Skeletal muscle cell (primary cell): ENCODE measurements at regions not wholly inside any gene's neighbourhood (a gene's known extent, or its start where the extent isn't known, plus 50 kb on each side); places are given as distances from the start of the nearest gene placed in this dataset.
A peak's percentile ranks its signal among the peaks of the same experiment; 100 is the strongest.
"Not testable (repeated sequence)": the region's sequence is repeated elsewhere in the genome, so short reads cannot be mapped to it uniquely, and the experiment has no call there.

Experiments
- DNase-seq: peaks from one replicate; pipeline ENCODE4 v3.0.0-alpha.2; 2010; ENCODE audit warnings: low read depth
- H3K4me3 ChIP-seq: 2 replicates; pipeline ENCODE4 v1.5.1; 2011; ENCODE audit warnings: low read depth, mild to moderate bottlenecking, control low read depth, low read length, moderate library complexity

GRCh38 chr6:94144807-94145206, 725.4 kb upstream of the EPHA7 start:
- no peak for DNase-seq
- no peak overlapping the region for H3K4me3 ChIP-seq

GRCh38 chr6:94137178-94137577, 717.8 kb upstream of the EPHA7 start:
- not testable (repeated sequence) for DNase-seq, H3K4me3 ChIP-seq

- no peak overlapping the region for H3K4me3 ChIP-seq
- no peak for DNase-seq
These were observed 713.7 kb upstream of the EPHA7 start for GRCh38 chr6:94133106-94133505.

- H3K4me3 ChIP-seq, result no peak overlapping the region
- DNase-seq, result no peak
These were observed 711.9 kb upstream of the EPHA7 start for GRCh38 chr6:94131271-94131670.

- no peak for DNase-seq
- H3K4me3 ChIP-seq, result no peak overlapping the region
These were observed 711.1 kb upstream of the EPHA7 start for GRCh38 chr6:94130478-94130877.

- no peak for DNase-seq
- H3K4me3 ChIP-seq, result no peak overlapping the region
These were observed 710.6 kb upstream of the EPHA7 start for GRCh38 chr6:94129926-94130325.

GRCh38 chr6:94127716-94128115, 708.4 kb upstream of the EPHA7 start:
- DNase-seq, result no peak

GRCh38 chr6:94124333-94124732, 705.0 kb upstream of the EPHA7 start:
- no peak overlapping the region for H3K4me3 ChIP-seq
- no peak for DNase-seq

More at GRCh38 chr6:94127716-94128115, 708.4 kb upstream of the EPHA7 start:
- H3K4me3 ChIP-seq, result no peak overlapping the region

- no peak overlapping the region for H3K4me3 ChIP-seq
- no peak for DNase-seq
These were observed 701.7 kb upstream of the EPHA7 start for GRCh38 chr6:94121094-94121493.

GRCh38 chr6:94099072-94099471, 679.7 kb upstream of the EPHA7 start:
- DNase-seq, result no peak
- H3K4me3 ChIP-seq, result no peak overlapping the region

GRCh38 chr6:94095961-94096360, 676.6 kb upstream of the EPHA7 start:
- no peak for DNase-seq
- H3K4me3 ChIP-seq, result no peak overlapping the region

- DNase-seq, result no peak
These were observed 670.6 kb upstream of the EPHA7 start for GRCh38 chr6:94089941-94090340.

GRCh38 chr6:94088870-94089269, 669.5 kb upstream of the EPHA7 start:
- no peak overlapping the region for H3K4me3 ChIP-seq
- DNase-seq, result no peak

More at GRCh38 chr6:94089941-94090340, 670.6 kb upstream of the EPHA7 start:
- H3K4me3 ChIP-seq, result no peak overlapping the region

GRCh38 chr6:94074764-94075163, 655.4 kb upstream of the EPHA7 start:
- no peak overlapping the region for H3K4me3 ChIP-seq
- DNase-seq, result no peak

GRCh38 chr6:94071835-94072234, 652.5 kb upstream of the EPHA7 start:
- DNase-seq, result no peak
- H3K4me3 ChIP-seq, result no peak overlapping the region

- H3K4me3 ChIP-seq, result no peak overlapping the region
- no peak for DNase-seq
These were observed 646.5 kb upstream of the EPHA7 start for GRCh38 chr6:94065707-94066337.

- H3K4me3 ChIP-seq, result no peak overlapping the region
- peak; percentile 38 for DNase-seq
These were observed 633.4 kb upstream of the EPHA7 start for GRCh38 chr6:94052749-94053148.

- DNase-seq, result no peak
- H3K4me3 ChIP-seq, result no peak overlapping the region
These were observed 631.2 kb upstream of the EPHA7 start for GRCh38 chr6:94050515-94050914.

- no peak for DNase-seq
- H3K4me3 ChIP-seq, result no peak overlapping the region
These were observed 629.6 kb upstream of the EPHA7 start for GRCh38 chr6:94049001-94049400.

GRCh38 chr6:94045099-94045829, 625.9 kb upstream of the EPHA7 start:
- no peak for DNase-seq
- no peak overlapping the region for H3K4me3 ChIP-seq
